ENCODE measurements at regions not wholly inside any gene's neighbourhood (a gene's known extent, or its start where the extent isn't known, plus 50 kb on each side); places are given as distances from the start of the nearest gene placed in this dataset.
"Not testable (repeated sequence)": the region's sequence is repeated elsewhere in the genome, so short reads cannot be mapped to it uniquely, and the experiment has no call there.

DNA sequence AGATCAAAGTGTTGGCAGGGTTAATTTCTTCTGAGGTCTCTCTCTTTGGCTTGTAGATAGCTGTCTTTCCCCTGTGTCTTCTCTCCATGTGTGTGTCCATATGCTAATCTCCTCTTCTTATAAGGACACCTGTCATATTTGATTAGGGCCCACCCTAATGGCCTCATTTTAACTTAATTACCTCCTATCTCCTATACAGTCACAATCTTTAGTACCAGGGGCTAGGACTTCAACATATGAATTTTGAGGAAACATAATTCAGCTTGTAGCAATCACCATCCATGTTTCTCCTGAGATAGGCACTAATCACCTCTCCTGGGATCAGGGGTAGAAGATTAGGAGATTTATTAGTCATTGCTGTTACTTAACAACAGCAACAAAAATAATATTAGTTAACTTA lies 196.1 kb upstream of the RXFP2 start:
- Mint-ChIP-seq H3K27me3 (no peaks in the 10 kb centered on the region), H3K36me3 (no peaks in the 10 kb centered on the region), H3K9me3 (peaks cover 0 to 4% (median 2%) of the 10 kb centered on the region in 7 donors), H3K4me1 (no peaks in the 10 kb centered on the region), H3K4me3 (no peak overlapping the region), H3K27ac (no peak overlapping the region)
- ATAC-seq (ENCODE audit: low read depth in 2 of 2) (no peak), DNase-seq (no peak)
- Histone ChIP-seq H3K4me3 (ENCODE audit: low read depth, low read length) (no peak overlapping the region), H3K27ac (ENCODE audit: insufficient read depth, low read length, poor library complexity, severe bottlenecking) (no peak overlapping the region), H3K9me3 (ENCODE audit: control insufficient read depth in 2 of 2, low read length in 2 of 2) (no peaks in the 10 kb centered on the region), H3K27me3 (ENCODE audit: control insufficient read depth, insufficient read depth, low read length) (no peaks in the 10 kb centered on the region), H3K36me3 (ENCODE audit: control insufficient read depth, insufficient read depth, low read length) (no peaks in the 10 kb centered on the region), H3K4me1 (ENCODE audit: control insufficient read depth, insufficient read depth, low read length, poor library complexity, severe bottlenecking) (no peaks in the 10 kb centered on the region)

- Mint-ChIP-seq H3K4me3 (no peak overlapping the region), H3K9me3 (peaks cover 0 to 4% (median 2%) of the 10 kb centered on the region in 7 donors), H3K36me3 (no peaks in the 10 kb centered on the region), H3K27me3 (no peaks in the 10 kb centered on the region), H3K4me1 (no peaks in the 10 kb centered on the region), H3K27ac (no peak overlapping the region)
- Histone ChIP-seq H3K36me3 (ENCODE audit: control insufficient read depth, insufficient read depth, low read length) (no peaks in the 10 kb centered on the region), H3K27me3 (ENCODE audit: control insufficient read depth, insufficient read depth, low read length) (no peaks in the 10 kb centered on the region), H3K4me1 (ENCODE audit: control insufficient read depth, insufficient read depth, low read length, poor library complexity, severe bottlenecking) (no peaks in the 10 kb centered on the region), H3K4me3 (ENCODE audit: low read depth, low read length) (no peak overlapping the region), H3K9me3 (ENCODE audit: control insufficient read depth in 2 of 2, low read length in 2 of 2) (no peaks in the 10 kb centered on the region), H3K27ac (ENCODE audit: insufficient read depth, low read length, poor library complexity, severe bottlenecking) (no peak overlapping the region)
- ATAC-seq (ENCODE audit: low read depth in 2 of 2) (no peak), DNase-seq (no peak)
These were observed 193.7 kb upstream of the RXFP2 start for GRCh38 chr13:31545616-31546015.

GRCh38 chr13:31556376-31556775 lies 182.9 kb upstream of the RXFP2 start:
- Histone ChIP-seq H3K4me3 (ENCODE audit: low read depth, low read length) (no peak overlapping the region), H3K9me3 (ENCODE audit: control insufficient read depth in 2 of 2, low read length in 2 of 2) (no peaks in the 10 kb centered on the region), H3K36me3 (ENCODE audit: control insufficient read depth, insufficient read depth, low read length) (no peaks in the 10 kb centered on the region), H3K27ac (ENCODE audit: insufficient read depth, low read length, poor library complexity, severe bottlenecking) (no peak overlapping the region), H3K4me1 (ENCODE audit: control insufficient read depth, insufficient read depth, low read length, poor library complexity, severe bottlenecking) (no peaks in the 10 kb centered on the region), H3K27me3 (ENCODE audit: control insufficient read depth, insufficient read depth, low read length) (no peaks in the 10 kb centered on the region)
- H3K27ac Mint-ChIP-seq, result no peak overlapping the region
- H3K27me3 Mint-ChIP-seq, result no peaks in the 10 kb centered on the region
- H3K4me3 Mint-ChIP-seq, result no peak overlapping the region
- H3K36me3 Mint-ChIP-seq, result no peaks in the 10 kb centered on the region
- DNase-seq (no peak), ATAC-seq (ENCODE audit: low read depth in 2 of 2) (no peak)
- peaks cover 0 to 15% (median 6%) of the 10 kb centered on the region in 7 donors for H3K9me3 Mint-ChIP-seq
- no peaks in the 10 kb centered on the region for H3K4me1 Mint-ChIP-seq

DNA sequence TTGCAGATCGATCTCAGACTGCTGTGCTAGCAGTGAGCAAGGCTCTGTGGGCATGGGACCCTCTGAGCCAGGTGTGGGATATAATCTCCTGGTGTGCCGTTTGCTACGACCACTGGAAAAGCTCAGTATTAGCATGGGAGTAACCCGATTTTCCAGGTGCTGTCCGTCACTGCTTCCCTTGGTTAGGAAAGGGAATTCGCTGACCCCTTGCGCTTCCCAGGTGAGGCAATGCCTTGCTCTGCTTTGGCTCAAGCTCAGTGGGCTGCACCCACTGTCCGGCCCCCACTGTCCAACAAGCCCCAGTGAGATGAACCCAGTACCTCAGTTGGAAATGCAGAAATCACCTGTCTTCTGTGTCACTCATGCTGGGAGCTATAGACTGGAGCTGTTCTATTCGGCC lies 155.1 kb upstream of the RXFP2 start:
- H3K9me3 ChIP-seq (ENCODE audit: control insufficient read depth in 2 of 2, low read length in 2 of 2); H3K27me3 ChIP-seq (ENCODE audit: control insufficient read depth, insufficient read depth, low read length); H3K4me3 Mint-ChIP-seq: not testable (repeated sequence)

DNA sequence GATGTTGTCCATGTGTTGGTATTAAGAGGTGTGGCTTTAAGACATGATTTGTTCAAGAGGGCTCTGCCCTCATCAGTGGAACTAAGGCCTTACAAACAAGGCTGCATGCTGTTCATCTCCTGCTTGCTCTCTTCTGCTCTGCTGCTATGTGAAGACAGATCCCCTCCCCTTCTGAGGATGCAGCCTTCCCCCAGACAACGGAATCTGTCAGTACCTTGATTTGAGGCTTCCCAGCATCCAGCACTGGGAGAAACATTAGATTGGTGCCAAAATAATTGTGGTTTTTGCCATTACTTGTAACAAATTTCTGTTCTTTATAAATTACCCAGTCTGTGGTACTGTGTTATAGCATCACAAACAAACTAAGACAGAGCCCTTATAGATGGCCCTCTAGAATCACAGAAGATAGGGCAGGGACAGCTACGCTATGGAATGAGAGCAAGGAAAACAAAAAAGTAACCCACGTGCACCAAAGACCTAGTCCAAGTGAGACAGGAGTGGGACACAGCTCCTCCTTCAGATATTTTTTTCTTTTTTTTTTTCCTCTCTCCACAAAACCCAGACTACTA lies 151.5 kb upstream of the RXFP2 start:
- Mint-ChIP-seq H3K36me3 (no peaks in the 10 kb centered on the region), H3K4me3 (no peak overlapping the region), H3K27me3 (no peaks in the 10 kb centered on the region), H3K4me1 (no peaks in the 10 kb centered on the region), H3K27ac (no peak overlapping the region), H3K9me3 (peaks cover 0 to 18% (median 5%) of the 10 kb centered on the region in 7 donors)
- H3K27ac ChIP-seq (ENCODE audit: insufficient read depth, low read length, poor library complexity, severe bottlenecking), result no peak overlapping the region
- no peaks in the 10 kb centered on the region for H3K36me3 ChIP-seq (ENCODE audit: control insufficient read depth, insufficient read depth, low read length)
- H3K9me3 ChIP-seq (ENCODE audit: control insufficient read depth in 2 of 2, low read length in 2 of 2), result no peaks in the 10 kb centered on the region
- no peak for DNase-seq
- H3K4me1 ChIP-seq (ENCODE audit: control insufficient read depth, insufficient read depth, low read length, poor library complexity, severe bottlenecking), result no peaks in the 10 kb centered on the region
- no peak overlapping the region for H3K4me3 ChIP-seq (ENCODE audit: low read depth, low read length)
- no peak for ATAC-seq (ENCODE audit: low read depth in 2 of 2)
- H3K27me3 ChIP-seq (ENCODE audit: control insufficient read depth, insufficient read depth, low read length), result no peaks in the 10 kb centered on the region

More for the DNA sequence above, 155.1 kb upstream of the RXFP2 start:
- not testable (repeated sequence) for H3K36me3 Mint-ChIP-seq; H3K27ac Mint-ChIP-seq; H3K4me1 Mint-ChIP-seq; H3K4me3 ChIP-seq (ENCODE audit: low read depth, low read length); H3K27ac ChIP-seq (ENCODE audit: insufficient read depth, low read length, poor library complexity, severe bottlenecking); H3K27me3 Mint-ChIP-seq; H3K36me3 ChIP-seq (ENCODE audit: control insufficient read depth, insufficient read depth, low read length); H3K4me1 ChIP-seq (ENCODE audit: control insufficient read depth, insufficient read depth, low read length, poor library complexity, severe bottlenecking); ATAC-seq (ENCODE audit: low read depth in 2 of 2); DNase-seq
- H3K9me3 Mint-ChIP-seq, result peaks cover 0 to 13% (median 5%) of the 10 kb centered on the region in 7 donors

DNA sequence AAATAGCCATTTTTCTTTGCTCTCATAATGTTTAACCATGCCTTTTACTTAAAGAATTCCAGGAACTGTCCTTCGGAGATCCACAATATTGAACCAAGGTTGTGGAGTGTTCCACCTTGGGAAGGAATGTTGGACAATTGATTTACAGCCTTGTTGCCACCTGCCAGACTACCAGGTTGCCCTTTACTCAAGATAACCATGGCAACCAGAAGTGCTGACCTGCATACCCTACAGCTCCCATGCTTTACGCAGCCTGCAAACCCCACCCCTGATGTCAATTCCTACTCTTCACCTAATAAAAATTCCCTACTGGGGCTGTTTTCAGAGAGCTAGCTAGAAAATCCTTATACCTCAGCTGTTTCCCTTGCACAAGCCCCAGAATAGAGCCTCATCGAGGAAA lies 151.0 kb upstream of the RXFP2 start:
- H3K4me3 ChIP-seq (ENCODE audit: low read depth, low read length), result no peak overlapping the region
- Mint-ChIP-seq H3K36me3 (no peaks in the 10 kb centered on the region), H3K27me3 (no peaks in the 10 kb centered on the region), H3K27ac (no peak overlapping the region), H3K4me1 (no peaks in the 10 kb centered on the region), H3K9me3 (peaks cover 0 to 17% (median 3%) of the 10 kb centered on the region in 7 donors), H3K4me3 (no peak overlapping the region)
- DNase-seq, result no peak
- no peaks in the 10 kb centered on the region for H3K4me1 ChIP-seq (ENCODE audit: control insufficient read depth, insufficient read depth, low read length, poor library complexity, severe bottlenecking)
- ATAC-seq (ENCODE audit: low read depth in 2 of 2), result no peak
- H3K27ac ChIP-seq (ENCODE audit: insufficient read depth, low read length, poor library complexity, severe bottlenecking), result no peak overlapping the region
- no peaks in the 10 kb centered on the region for H3K9me3 ChIP-seq (ENCODE audit: control insufficient read depth in 2 of 2, low read length in 2 of 2)
- H3K36me3 ChIP-seq (ENCODE audit: control insufficient read depth, insufficient read depth, low read length), result no peaks in the 10 kb centered on the region
- no peaks in the 10 kb centered on the region for H3K27me3 ChIP-seq (ENCODE audit: control insufficient read depth, insufficient read depth, low read length)

DNA sequence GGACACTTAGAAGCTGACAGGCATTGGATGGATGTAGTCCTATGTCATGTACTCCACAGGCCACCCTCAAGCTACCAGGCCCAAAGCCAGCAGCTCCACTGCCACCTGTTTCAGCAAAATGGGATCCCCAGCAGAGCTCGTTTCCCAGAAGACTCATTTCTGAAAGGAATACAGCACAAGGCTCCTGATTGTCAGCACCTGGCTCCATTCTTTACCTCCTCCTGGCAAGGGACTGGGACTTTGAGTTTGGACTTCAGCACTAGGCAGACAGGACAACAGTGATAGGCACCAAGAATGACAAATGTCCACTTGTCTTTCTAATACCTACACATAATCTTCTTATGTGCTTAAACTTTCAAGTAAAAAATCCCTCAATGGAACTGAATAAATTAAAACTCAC lies 150.4 kb upstream of the RXFP2 start:
- no peaks in the 10 kb centered on the region for H3K27me3 ChIP-seq (ENCODE audit: control insufficient read depth, insufficient read depth, low read length)
- H3K4me3 ChIP-seq (ENCODE audit: low read depth, low read length), result no peak overlapping the region
- H3K27ac ChIP-seq (ENCODE audit: insufficient read depth, low read length, poor library complexity, severe bottlenecking), result no peak overlapping the region
- Mint-ChIP-seq H3K9me3 (peaks cover 0 to 19% (median 3%) of the 10 kb centered on the region in 7 donors), H3K36me3 (no peaks in the 10 kb centered on the region), H3K4me3 (no peak overlapping the region), H3K27me3 (no peaks in the 10 kb centered on the region), H3K4me1 (no peaks in the 10 kb centered on the region), H3K27ac (no peak overlapping the region)
- DNase-seq (no peak), ATAC-seq (ENCODE audit: low read depth in 2 of 2) (no peak)
- H3K36me3 ChIP-seq (ENCODE audit: control insufficient read depth, insufficient read depth, low read length), result no peaks in the 10 kb centered on the region
- no peaks in the 10 kb centered on the region for H3K4me1 ChIP-seq (ENCODE audit: control insufficient read depth, insufficient read depth, low read length, poor library complexity, severe bottlenecking)
- no peaks in the 10 kb centered on the region for H3K9me3 ChIP-seq (ENCODE audit: control insufficient read depth in 2 of 2, low read length in 2 of 2)

DNA sequence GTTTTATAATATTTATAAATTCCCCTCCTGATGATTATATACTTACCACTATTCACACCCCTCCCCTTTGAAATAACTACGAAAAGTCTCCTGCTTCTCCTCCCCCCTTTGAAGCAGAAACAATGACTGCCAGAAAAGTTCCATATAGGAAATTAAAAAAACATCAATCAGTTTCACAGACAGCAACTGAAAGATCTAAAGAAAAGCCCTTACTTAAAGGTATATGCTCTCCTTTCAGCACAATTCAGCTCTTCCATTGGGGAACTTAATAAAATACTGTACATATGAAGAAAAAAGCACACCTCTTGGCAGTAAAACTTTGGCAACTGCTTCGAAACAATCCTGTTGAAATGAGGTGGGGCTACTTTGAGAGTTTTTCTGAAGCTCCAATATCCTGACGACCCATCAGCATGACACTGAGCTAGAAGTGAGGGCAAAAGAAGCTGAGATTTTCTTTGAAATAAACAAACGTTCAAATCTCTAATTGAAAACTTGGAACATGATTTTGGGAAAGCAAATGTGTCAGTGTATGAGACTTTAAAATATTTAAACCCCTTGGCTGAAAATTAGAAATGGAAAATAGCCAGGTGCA lies 147.6 kb upstream of the RXFP2 start:
- H3K4me1 ChIP-seq (ENCODE audit: control insufficient read depth, insufficient read depth, low read length, poor library complexity, severe bottlenecking), result no peaks in the 10 kb centered on the region
- H3K27ac Mint-ChIP-seq, result no peak overlapping the region
- DNase-seq, result no peak
- H3K9me3 Mint-ChIP-seq, result peaks cover 0 to 16% (median 3%) of the 10 kb centered on the region in 7 donors
- H3K4me3 Mint-ChIP-seq, result no peak overlapping the region
- H3K27me3 Mint-ChIP-seq, result no peaks in the 10 kb centered on the region
- no peaks in the 10 kb centered on the region for H3K9me3 ChIP-seq (ENCODE audit: control insufficient read depth in 2 of 2, low read length in 2 of 2)
- no peak for ATAC-seq (ENCODE audit: low read depth in 2 of 2)
- no peaks in the 10 kb centered on the region for H3K36me3 ChIP-seq (ENCODE audit: control insufficient read depth, insufficient read depth, low read length)
- no peak overlapping the region for H3K4me3 ChIP-seq (ENCODE audit: low read depth, low read length)
- H3K27ac ChIP-seq (ENCODE audit: insufficient read depth, low read length, poor library complexity, severe bottlenecking), result no peak overlapping the region
- H3K27me3 ChIP-seq (ENCODE audit: control insufficient read depth, insufficient read depth, low read length), result no peaks in the 10 kb centered on the region
- no peaks in the 10 kb centered on the region for H3K4me1 Mint-ChIP-seq
- H3K36me3 Mint-ChIP-seq, result no peaks in the 10 kb centered on the region
